ENCODE measurements at regions not wholly inside any gene's neighbourhood (a gene's known extent, or its start where the extent isn't known, plus 50 kb on each side); places are given as distances from the start of the nearest gene placed in this dataset.

DNA sequence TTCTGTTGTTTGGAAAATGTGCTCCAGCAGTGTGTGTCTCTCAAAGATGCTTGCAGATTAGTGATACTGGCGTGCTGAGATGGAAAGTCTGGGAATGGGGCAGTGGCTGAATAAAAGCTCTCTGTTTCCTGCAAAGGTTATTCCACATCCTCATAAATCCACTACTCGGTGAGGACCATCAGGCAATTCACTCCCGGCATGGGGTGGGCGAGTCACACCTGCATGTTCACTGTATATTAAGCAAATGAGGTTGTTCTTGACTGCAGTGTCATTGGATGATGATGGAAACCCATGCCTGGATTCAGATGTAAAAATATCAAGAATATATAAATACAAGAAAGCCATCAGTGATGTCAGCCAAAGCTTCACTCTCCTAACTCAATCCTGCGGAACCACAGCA, 65.4 kb upstream of the DSCAM start:
- TF ChIP-seq GATA2 (IDR thresholded peaks at IDR 0.05; ENCODE audit: low read depth, low read length) (no peak), GATA3 (IDR thresholded peaks at IDR 0.05; ENCODE audit: low read depth, low read length) (no peak)

Data from SH-SY5Y (cell line).